HCT116 (cell line): ENCODE measurements at regions not wholly inside any gene's neighbourhood (a gene's known extent, or its start where the extent isn't known, plus 50 kb on each side); places are given as distances from the start of the nearest gene placed in this dataset.

Experiments
- ATAC-seq: fragments of 200-7000 bp; cut with Tn5 transposase; 2 replicates; pipeline ENCODE4 v1.9.1; 2020; ENCODE audit warnings: mild to moderate bottlenecking, moderate library complexity
- BruUV-seq: library from RNA; stranded (reverse); fragments of 400-500 nt; replicated peaks from 2 replicates; lab custom pipeline; 2021; lab: Mats Ljungman, UMichigan
- CTCF ChIA-PET: fragments of 300-600 bp; sonication (Branson Sonifier 250); formaldehyde crosslinking; loops from one replicate; lab custom pipeline; 2021; ENCODE audit warnings: antibody characterized with exemption; lab: Charles Lee
- POLR2A ChIA-PET: fragments of 300-600, 350-600 bp; sonication (Branson Sonifier 250); formaldehyde crosslinking; loops from one replicate; lab custom pipeline; 2021; ENCODE audit warnings: antibody characterized with exemption; lab: Charles Lee
- RAD21 ChIA-PET, 2 experiments: fragments of 300-600 bp; sonication (Branson Sonifier 250); formaldehyde crosslinking; loops; one replicate each; lab custom pipeline; 2023; ENCODE audit warnings: low total read pairs in 2 of 2; ENCODE audit not compliant: uncharacterized antibody in 2 of 2, unreplicated experiment in 2 of 2, low non-redundant PET in 1 of 2; lab: Charles Lee
- DNase-seq: peaks from one replicate; pipeline ENCODE4 v3.0.0-alpha.2; 2010; ENCODE audit warnings: low read depth, low spot score
- H2AFZ ChIP-seq: fragments of 200-600 bp; shearing (Covaris generic), sonication (generic); 2 replicates; pipeline ENCODE4 v1.6.1; 2017; ENCODE audit warnings: low read depth, mixed run types, mixed read lengths, antibody characterized with exemption, low read length; ENCODE audit not compliant: poor library complexity, severe bottlenecking
- H3K27ac ChIP-seq: 2 replicates; pipeline ENCODE4 v1.5.1; 2012; ENCODE audit warnings: low read depth, low read length
- H3K27me3 ChIP-seq: fragments of 200-600 bp; sonication (generic); 2 replicates; pipeline ENCODE4 v1.6.1; 2016; ENCODE audit warnings: mixed run types, low read length, mixed read lengths; ENCODE audit not compliant: insufficient read depth
- H3K36me3 ChIP-seq, 2 experiments: fragments of 200-500 bp in 1 of 2; fragments of 200-600 bp in 1 of 2; sonication (Bioruptor generic) in 1 of 2; sonication (generic) in 1 of 2; 2 replicates each; pipeline versions ENCODE4 v1.5.1 to v1.6.1; 2014 to 2016; ENCODE audit warnings: low read length in 2 of 2, inconsistent platforms in 1 of 2, mixed read lengths in 1 of 2, mixed run types in 1 of 2; ENCODE audit not compliant: insufficient read depth in 2 of 2, control insufficient read depth in 1 of 2
- H3K4me1 ChIP-seq, 2 experiments: fragments of 200-600 bp in 1 of 2; sonication (generic) in 1 of 2; 2 replicates each; pipeline versions ENCODE4 v1.5.1 to v1.6.1; 2012 to 2017; ENCODE audit warnings: low read length in 2 of 2, inconsistent platforms in 1 of 2, mild to moderate bottlenecking in 1 of 2, mixed read lengths in 1 of 2, mixed run types in 1 of 2, moderate library complexity in 1 of 2; ENCODE audit not compliant: insufficient read depth in 2 of 2, control insufficient read depth in 1 of 2
- H3K4me2 ChIP-seq: fragments of 200-600 bp; sonication (generic); 2 replicates; pipeline ENCODE4 v1.6.1; 2017; ENCODE audit warnings: mixed run types, low read length, mixed read lengths
- H3K4me3 ChIP-seq, 2 experiments: fragments of 200-600 bp in 1 of 2; sonication (generic) in 1 of 2; replicated peaks in 1 of 2; 2 replicates each; pipeline ENCODE4 v1.5.1; 2011 to 2016; ENCODE audit warnings: low read length in 2 of 2, control low read depth in 1 of 2, low read depth in 1 of 2, mild to moderate bottlenecking in 1 of 2, mixed read lengths in 1 of 2, mixed run types in 1 of 2
- H3K79me2 ChIP-seq: fragments of 200-600 bp; sonication (generic); 2 replicates; pipeline ENCODE4 v1.6.1; 2017; ENCODE audit warnings: mild to moderate bottlenecking, mixed run types, low read length, moderate library complexity, mixed read lengths; ENCODE audit not compliant: insufficient read depth
- H3K9ac ChIP-seq: fragments of 200-600 bp; sonication (generic); 2 replicates; pipeline ENCODE4 v1.6.1; 2016; ENCODE audit warnings: low read length, mixed read lengths
- H3K9me2 ChIP-seq: fragments of 200-600 bp; sonication (generic), shearing (Covaris generic); 2 replicates; pipeline ENCODE4 v1.6.1; 2017; ENCODE audit warnings: mixed run types, mild to moderate bottlenecking, moderate library complexity; ENCODE audit not compliant: insufficient read depth
- H3K9me3 ChIP-seq, 2 experiments: fragments of 200-500 bp in 1 of 2; fragments of 200-600 bp in 1 of 2; sonication (Bioruptor generic) in 1 of 2; sonication (generic) in 1 of 2; 2 replicates each; pipeline ENCODE4 v1.6.1; 2014 to 2017; ENCODE audit warnings: low read length in 2 of 2, mixed read lengths in 2 of 2, inconsistent platforms in 1 of 2, low read depth in 1 of 2, mild to moderate bottlenecking in 1 of 2, mixed run types in 1 of 2, moderate library complexity in 1 of 2; ENCODE audit not compliant: control insufficient read depth in 1 of 2, insufficient read depth in 1 of 2
- H4K20me1 ChIP-seq: fragments of 200-600 bp; sonication (generic), shearing (Covaris generic); 2 replicates; pipeline ENCODE4 v1.6.1; 2017; ENCODE audit warnings: mixed run types, mild to moderate bottlenecking, moderate library complexity; ENCODE audit not compliant: insufficient read depth
- ATF3 ChIP-seq: IDR thresholded peaks from 2 replicates; pipeline ENCODE4 v1.6.1; 2012
- CBX3 ChIP-seq: IDR thresholded peaks from 2 replicates; pipeline ENCODE4 v1.6.1; 2012; ENCODE audit warnings: low read depth
- CTCF ChIP-seq, 3 experiments: fragments of 200-600 bp in 1 of 3; sonication (generic) in 1 of 3; IDR thresholded peaks in 2 of 3; conservative IDR thresholded peaks in 1 of 3; 2 replicates each; pipeline ENCODE4 v1.5.1; 2012 to 2017; ENCODE audit warnings: low read depth in 2 of 3, low read length in 2 of 3, antibody characterized with exemption in 1 of 3, borderline replicate concordance in 1 of 3, control low read depth in 1 of 3, mild to moderate bottlenecking in 1 of 3, mixed read lengths in 1 of 3, mixed run types in 1 of 3, moderate library complexity in 1 of 3; ENCODE audit not compliant: insufficient read depth in 1 of 3
- EGR1 ChIP-seq: IDR thresholded peaks from 2 replicates; pipeline ENCODE4 v1.6.1; 2012; ENCODE audit warnings: low read depth
- EZH2 ChIP-seq: fragments of 200-600 bp; sonication (generic); IDR thresholded peaks from 2 replicates; pipeline ENCODE4 v1.6.1; 2017; ENCODE audit warnings: antibody characterized with exemption, mixed run types
- EZH2phosphoT487 ChIP-seq: fragments of 200-600 bp; IDR thresholded peaks from 2 replicates; pipeline ENCODE4 v1.6.1; 2018; ENCODE audit warnings: antibody characterized with exemption, borderline replicate concordance
- JUND ChIP-seq: IDR thresholded peaks from 2 replicates; pipeline ENCODE4 v1.6.1; 2012
- SIN3A ChIP-seq: IDR thresholded peaks from 2 replicates; pipeline ENCODE4 v1.6.1; 2012; ENCODE audit warnings: low read depth
- SP1 ChIP-seq: IDR thresholded peaks from 2 replicates; pipeline ENCODE4 v1.6.1; 2012; ENCODE audit warnings: low read depth
- SRF ChIP-seq: IDR thresholded peaks from 2 replicates; pipeline ENCODE4 v1.6.1; 2012; ENCODE audit warnings: low read depth
- TCF7L2 ChIP-seq: IDR thresholded peaks from 2 replicates; pipeline ENCODE4 v1.7.0; 2011; ENCODE audit warnings: borderline replicate concordance, inconsistent platforms; ENCODE audit not compliant: insufficient read depth, insufficient read length; ENCODE audit errors: extremely low read depth
- YY1 ChIP-seq: IDR thresholded peaks from 2 replicates; pipeline ENCODE4 v1.6.1; 2011; ENCODE audit warnings: low read length, low read depth, moderate library complexity, mild to moderate bottlenecking; ENCODE audit not compliant: insufficient replicate concordance; ENCODE audit errors: extremely low read depth
- ZFX ChIP-seq: fragments of 450-650 bp; IDR thresholded peaks from 2 replicates; pipeline ENCODE4 v1.6.1; 2017
- ZNF274 ChIP-seq: fragments of 200-500 bp; sonication (Bioruptor generic); IDR thresholded peaks from 2 replicates; pipeline ENCODE4 v1.6.1; 2014; ENCODE audit warnings: mild to moderate bottlenecking, low read depth, low read length, inconsistent platforms
- intact Hi-C: fragments of 100-400 bp; cut with micrococcal nuclease; formaldehyde crosslinking; loops from 2 replicates; pipeline ENCODE4 v1.10.0; 2022

GRCh38 chr3:148235566-148235965 lies 462.1 kb upstream of the AGTR1 start (continued):
- TF ChIP-seq CTCF (IDR thresholded peaks at IDR 0.05 in 2 of 3, conservative IDR thresholded peaks at IDR 0.05 in 1 of 3; ENCODE audit: borderline replicate concordance in 1 of 3, insufficient read depth in 1 of 3, low read depth in 2 of 3, low read length in 2 of 3) (no peak), ATF3 (no peak), ZFX (no peak), SRF (no peak), TCF7L2 (no peak)

GRCh38 chr3:148238421-148238821 lies 459.3 kb upstream of the AGTR1 start:
- Histone ChIP-seq H3K4me3 (no peak overlapping the region), H3K9ac (no peak overlapping the region), H4K20me1 (no peaks in the 10 kb centered on the region), H3K4me2 (no peak overlapping the region), H3K36me3 (no peaks in the 10 kb centered on the region), H3K27me3 (no peaks in the 10 kb centered on the region), H3K9me2 (no peaks in the 10 kb centered on the region), H3K9me3 (no peaks in the 10 kb centered on the region)
- CTCF ChIA-PET: no interaction called here
- no TSS peak for BruUV-seq
- intact Hi-C loops: no loop called here
- no peak for TF ChIP-seq SP1
- TF ChIP-seq EZH2phosphoT487: no peak
- TF ChIP-seq CBX3: no peak
- no peak for TF ChIP-seq EZH2
- no peak for TF ChIP-seq ZFX
- no peak for TF ChIP-seq JUND
- no peak for TF ChIP-seq ATF3
- no peak for TF ChIP-seq SRF
- no peak for TF ChIP-seq YY1
- TF ChIP-seq SIN3A: no peak
- no peak for TF ChIP-seq EGR1
- TF ChIP-seq ZNF274: no peak
- TF ChIP-seq CTCF (IDR thresholded peaks at IDR 0.05 in 2 of 3, conservative IDR thresholded peaks at IDR 0.05 in 1 of 3; ENCODE audit: borderline replicate concordance in 1 of 3, insufficient read depth in 1 of 3, low read depth in 2 of 3, low read length in 2 of 3): no peak
- TF ChIP-seq, all 23 proteins: peak for 0
- Histone ChIP-seq H3K4me1 (no peaks in the 10 kb centered on the region), H3K79me2 (no peaks in the 10 kb centered on the region), H3K27ac (no peak overlapping the region), H2AFZ (no peak overlapping the region)
- ChIA-PET POLR2A (no interaction called here), RAD21 (no interaction called here)
- DNase-seq (no peak), ATAC-seq (no peak)
